ENCODE measurements at regions not wholly inside any gene's neighbourhood (a gene's known extent, or its start where the extent isn't known, plus 50 kb on each side); places are given as distances from the start of the nearest gene placed in this dataset.

DNA sequence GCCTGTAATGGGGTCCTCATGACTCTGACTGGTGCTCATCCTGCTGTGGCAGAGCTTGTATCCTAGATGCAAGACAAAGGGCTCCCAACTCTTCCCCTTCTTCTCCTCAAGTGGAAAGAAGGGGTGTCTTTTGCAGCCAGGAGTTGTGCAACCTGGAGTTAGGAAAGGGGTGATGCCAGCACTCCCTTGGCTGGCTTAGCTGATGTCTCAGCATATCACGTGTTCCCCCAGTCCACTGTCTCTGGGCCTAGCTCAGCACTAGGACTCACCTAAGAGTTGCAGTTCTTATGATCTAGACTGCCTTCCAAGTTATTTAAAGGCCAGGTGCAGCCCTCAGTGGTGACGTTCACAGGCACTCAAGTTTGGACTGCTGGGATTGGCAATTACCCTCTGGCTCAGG is 146.2 kb upstream of the GORAB start:
- H3K4me3 ChIP-seq (ENCODE audit: low read depth, low read length), result no peak overlapping the region
- in situ Hi-C loops (cut with HindIII; ENCODE audit: low sequenced_read_pairs), result no loop called here
- TF ChIP-seq, protein P1, sequence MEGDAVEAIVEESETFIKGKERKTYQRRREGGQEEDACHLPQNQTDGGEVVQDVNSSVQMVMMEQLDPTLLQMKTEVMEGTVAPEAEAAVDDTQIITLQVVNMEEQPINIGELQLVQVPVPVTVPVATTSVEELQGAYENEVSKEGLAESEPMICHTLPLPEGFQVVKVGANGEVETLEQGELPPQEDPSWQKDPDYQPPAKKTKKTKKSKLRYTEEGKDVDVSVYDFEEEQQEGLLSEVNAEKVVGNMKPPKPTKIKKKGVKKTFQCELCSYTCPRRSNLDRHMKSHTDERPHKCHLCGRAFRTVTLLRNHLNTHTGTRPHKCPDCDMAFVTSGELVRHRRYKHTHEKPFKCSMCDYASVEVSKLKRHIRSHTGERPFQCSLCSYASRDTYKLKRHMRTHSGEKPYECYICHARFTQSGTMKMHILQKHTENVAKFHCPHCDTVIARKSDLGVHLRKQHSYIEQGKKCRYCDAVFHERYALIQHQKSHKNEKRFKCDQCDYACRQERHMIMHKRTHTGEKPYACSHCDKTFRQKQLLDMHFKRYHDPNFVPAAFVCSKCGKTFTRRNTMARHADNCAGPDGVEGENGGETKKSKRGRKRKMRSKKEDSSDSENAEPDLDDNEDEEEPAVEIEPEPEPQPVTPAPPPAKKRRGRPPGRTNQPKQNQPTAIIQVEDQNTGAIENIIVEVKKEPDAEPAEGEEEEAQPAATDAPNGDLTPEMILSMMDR (IDR thresholded peaks at IDR 0.05; ENCODE audit: low read depth, low read length), result no peak
- no peak for DNase-seq (ENCODE audit: low read depth, low spot score)

DNA sequence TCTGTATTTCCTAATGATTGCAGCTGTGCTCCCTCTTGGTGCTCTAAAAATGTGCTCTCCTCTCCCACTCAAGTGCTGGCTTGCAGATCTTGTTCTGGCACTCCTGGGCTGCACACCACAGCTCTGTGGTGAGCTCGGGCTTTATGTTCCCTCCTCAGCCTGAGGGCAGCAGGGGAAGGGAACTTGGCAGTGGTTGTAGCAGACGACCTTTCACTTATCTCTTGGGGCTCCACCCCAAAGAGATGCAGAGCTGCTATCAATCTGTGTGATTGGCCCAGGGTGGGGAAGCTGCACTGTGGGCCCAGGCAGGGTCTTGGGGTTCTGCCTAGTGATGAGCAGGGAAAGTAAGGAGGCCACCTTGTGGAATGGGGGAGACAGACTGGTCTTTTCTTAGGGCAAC is 143.5 kb upstream of the GORAB start:
- DNase-seq (ENCODE audit: low read depth, low spot score), result no peak
- TF ChIP-seq, protein P1 (IDR thresholded peaks at IDR 0.05; ENCODE audit: low read depth, low read length), result no peak
- in situ Hi-C loops (cut with HindIII; ENCODE audit: low sequenced_read_pairs), result no loop called here
- H3K4me3 ChIP-seq (ENCODE audit: low read depth, low read length), result no peak overlapping the region

DNA sequence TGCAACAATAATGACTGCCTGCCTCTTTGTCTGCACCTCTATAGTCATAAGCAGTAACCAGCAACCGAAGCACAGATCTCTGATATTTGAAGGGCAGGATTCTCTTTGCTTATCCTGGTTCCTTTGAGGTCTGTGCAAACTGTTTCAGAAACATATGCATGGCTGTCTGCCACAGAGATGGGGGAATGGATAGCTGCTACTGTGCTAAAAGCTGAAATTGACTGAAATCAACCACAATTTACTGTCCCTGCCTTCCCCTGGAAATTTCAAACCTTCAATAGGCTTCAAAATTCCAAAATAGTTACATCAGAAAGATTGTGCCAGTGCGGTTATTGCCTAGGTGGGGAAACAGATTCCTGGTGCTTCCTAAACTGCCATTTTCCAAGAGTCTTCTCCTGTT is 136.8 kb upstream of the GORAB start:
- TF ChIP-seq, protein P1 (IDR thresholded peaks at IDR 0.05; ENCODE audit: low read depth, low read length), result no peak
- in situ Hi-C loops (cut with HindIII; ENCODE audit: low sequenced_read_pairs), result no loop called here
- no peak overlapping the region for H3K4me3 ChIP-seq (ENCODE audit: low read depth, low read length)
- no peak for DNase-seq (ENCODE audit: low read depth, low spot score)

DNA sequence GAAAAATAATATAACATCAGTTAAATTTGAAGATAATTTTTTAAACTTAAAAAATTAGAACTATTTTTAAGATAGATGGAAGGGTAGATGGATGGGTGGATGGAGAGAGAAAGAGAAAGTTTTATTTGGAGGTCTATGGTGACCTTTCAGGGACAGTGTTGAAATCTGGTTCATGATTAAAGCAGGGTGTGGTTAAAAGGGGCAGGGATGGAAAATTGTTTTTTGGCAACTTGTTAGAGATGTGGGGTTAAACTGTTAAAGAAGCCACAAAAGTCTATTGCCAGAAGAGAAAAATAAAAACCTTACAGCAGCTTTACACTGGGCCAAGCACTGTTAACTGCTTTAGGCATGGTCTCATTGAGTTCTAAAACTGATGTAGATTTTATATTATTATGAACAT is 134.9 kb upstream of the GORAB start:
- no peak overlapping the region for H3K4me3 ChIP-seq (ENCODE audit: low read depth, low read length)
- TF ChIP-seq, protein P1 (IDR thresholded peaks at IDR 0.05; ENCODE audit: low read depth, low read length), result no peak
- in situ Hi-C loops (cut with HindIII; ENCODE audit: low sequenced_read_pairs), result no loop called here
- DNase-seq (ENCODE audit: low read depth, low spot score), result no peak

DNA sequence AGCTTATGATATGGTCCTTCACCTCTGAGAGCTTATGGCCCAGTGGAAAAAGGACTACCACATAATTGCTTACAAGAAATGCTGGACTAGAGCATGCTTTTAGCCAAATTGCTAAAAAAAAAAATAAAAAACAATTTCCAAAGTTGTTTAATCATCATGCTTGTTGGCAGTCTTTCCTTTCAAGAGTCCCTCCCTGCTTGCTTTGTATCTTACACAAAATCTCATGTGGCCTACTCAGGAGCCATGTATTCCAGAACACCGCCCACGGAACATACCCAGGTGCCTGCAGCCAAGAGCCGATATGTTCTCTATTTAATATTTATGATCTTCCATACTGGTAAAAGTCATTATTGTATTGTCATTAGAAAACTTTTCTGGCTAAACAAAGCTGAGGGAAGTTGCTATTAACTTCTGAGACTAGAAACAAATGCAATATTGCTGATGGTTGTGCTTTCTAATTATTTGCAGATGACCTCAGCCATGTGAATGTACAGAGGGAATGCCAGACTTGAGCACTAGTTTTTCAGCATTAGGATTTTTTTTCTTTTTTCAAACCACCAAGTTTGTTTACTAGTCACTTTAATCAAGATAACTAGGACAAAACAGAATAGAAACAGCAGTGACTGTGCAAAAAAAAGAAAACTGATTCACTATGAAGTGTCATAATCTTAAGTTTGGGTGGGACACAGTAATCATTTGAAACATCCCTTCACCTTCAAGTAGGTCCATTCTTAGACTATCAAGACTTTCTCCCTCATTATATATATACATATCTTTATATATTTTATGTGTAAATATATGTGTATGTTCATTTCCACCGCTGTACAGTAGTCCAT is 129.3 kb upstream of the GORAB start:
- in situ Hi-C loops (cut with HindIII; ENCODE audit: low sequenced_read_pairs), result no loop called here
- DNase-seq (ENCODE audit: low read depth, low spot score), result no peak
- H3K4me3 ChIP-seq (ENCODE audit: low read depth, low read length), result no peak overlapping the region
- TF ChIP-seq, protein P1 (IDR thresholded peaks at IDR 0.05; ENCODE audit: low read depth, low read length), result no peak

DNA sequence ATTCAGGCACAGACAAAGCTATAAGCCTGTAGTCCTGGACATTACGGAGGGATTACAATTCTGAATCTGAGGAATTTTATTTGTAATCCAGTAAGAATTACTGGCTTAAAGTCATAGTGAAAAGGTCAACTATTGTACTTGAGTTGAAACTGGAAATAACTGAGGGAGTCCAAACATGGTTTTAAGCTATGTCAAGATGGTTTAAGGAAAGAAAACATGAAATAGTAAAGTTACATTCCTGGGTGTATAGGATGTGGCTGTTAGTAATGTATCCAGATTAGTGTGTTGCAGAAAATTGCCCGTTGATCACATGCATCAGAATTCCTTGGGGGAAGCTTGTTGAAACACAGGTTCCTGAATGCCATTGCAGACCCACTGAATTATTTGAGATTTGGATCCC is 124.8 kb upstream of the GORAB start:
- DNase-seq (ENCODE audit: low read depth, low spot score), result no peak
- in situ Hi-C loops (cut with HindIII; ENCODE audit: low sequenced_read_pairs), result no loop called here
- H3K4me3 ChIP-seq (ENCODE audit: low read depth, low read length), result no peak overlapping the region
- TF ChIP-seq, protein P1 (IDR thresholded peaks at IDR 0.05; ENCODE audit: low read depth, low read length), result no peak
